Ishikawa (cell line): ENCODE measurements at regions not wholly inside any gene's neighbourhood (a gene's known extent, or its start where the extent isn't known, plus 50 kb on each side); places are given as distances from the start of the nearest gene placed in this dataset.

Source experiments
- EP300 ChIP-seq: IDR thresholded peaks from 2 replicates; pipeline ENCODE4 v1.6.1; 2012; ENCODE audit warnings: borderline replicate concordance
- MAX ChIP-seq: IDR thresholded peaks from 2 replicates; pipeline ENCODE4 v1.6.1; 2012

- TF ChIP-seq MAX (no peak), EP300 (no peak)
Measured at GRCh38 chr3:22606461-22606860, 596.7 kb upstream of the UBE2E2 start.
